Naive thymus-derived CD8-positive, alpha-beta T cell (primary cell): ENCODE measurements at regions not wholly inside any gene's neighbourhood (a gene's known extent, or its start where the extent isn't known, plus 50 kb on each side); places are given as distances from the start of the nearest gene placed in this dataset.

ENCODE experiments used
- ATAC-seq, 2 donors: fragments of 150-1000 bp; cut with Tn5 transposase in 1 of 2; sonication (Bioruptor Pico), chemical (Tn5 transposase) in 1 of 2; 1 replicate in 1 of 2; 2 replicates in 1 of 2; pipeline ENCODE4 v1.10.0; 2021; ENCODE audit warnings: mild to moderate bottlenecking in 2 of 2, moderate library complexity in 2 of 2
- POLR2A ChIA-PET: fragments of 350-600 bp; sonication (Branson Sonifier 250); formaldehyde crosslinking; loops from one replicate; lab custom pipeline; 2021; ENCODE audit warnings: antibody characterized with exemption; lab: Charles Lee
- DNase-seq, 10 donors: peaks; one replicate each; pipeline versions ENCODE4 v3.0.0 to v3.0.0-alpha.2; 2020 to 2022
- H3K27ac Mint-ChIP-seq, 10 donors: one replicate each; pipeline ENCODE4 v1.8.0; 2020 to 2022; ENCODE audit warnings: mild to moderate bottlenecking in 10 of 10, mixed read lengths in 10 of 10, moderate library complexity in 4 of 10, inconsistent platforms in 1 of 10
- H3K27me3 Mint-ChIP-seq, 5 donors: one replicate each; pipeline ENCODE4 v1.8.0; 2021 to 2022; ENCODE audit warnings: mixed read lengths in 5 of 5
- H3K36me3 Mint-ChIP-seq, 3 donors: one replicate each; pipeline ENCODE4 v1.8.0; 2020 to 2022; ENCODE audit warnings: mixed read lengths in 3 of 3, mild to moderate bottlenecking in 2 of 3, inconsistent platforms in 1 of 3
- H3K4me1 Mint-ChIP-seq, 4 donors: one replicate each; pipeline ENCODE4 v1.8.0; 2021 to 2022; ENCODE audit warnings: mixed read lengths in 4 of 4
- H3K4me3 Mint-ChIP-seq, 10 donors: one replicate each; pipeline ENCODE4 v1.8.0; 2020 to 2022; ENCODE audit warnings: mild to moderate bottlenecking in 10 of 10, mixed read lengths in 10 of 10, moderate library complexity in 6 of 10, inconsistent platforms in 1 of 10
- H3K9me3 Mint-ChIP-seq, 9 donors: one replicate each; pipeline ENCODE4 v1.8.0; 2020 to 2022; ENCODE audit warnings: mixed read lengths in 9 of 9, mild to moderate bottlenecking in 3 of 9, inconsistent platforms in 1 of 9, moderate library complexity in 1 of 9

DNA sequence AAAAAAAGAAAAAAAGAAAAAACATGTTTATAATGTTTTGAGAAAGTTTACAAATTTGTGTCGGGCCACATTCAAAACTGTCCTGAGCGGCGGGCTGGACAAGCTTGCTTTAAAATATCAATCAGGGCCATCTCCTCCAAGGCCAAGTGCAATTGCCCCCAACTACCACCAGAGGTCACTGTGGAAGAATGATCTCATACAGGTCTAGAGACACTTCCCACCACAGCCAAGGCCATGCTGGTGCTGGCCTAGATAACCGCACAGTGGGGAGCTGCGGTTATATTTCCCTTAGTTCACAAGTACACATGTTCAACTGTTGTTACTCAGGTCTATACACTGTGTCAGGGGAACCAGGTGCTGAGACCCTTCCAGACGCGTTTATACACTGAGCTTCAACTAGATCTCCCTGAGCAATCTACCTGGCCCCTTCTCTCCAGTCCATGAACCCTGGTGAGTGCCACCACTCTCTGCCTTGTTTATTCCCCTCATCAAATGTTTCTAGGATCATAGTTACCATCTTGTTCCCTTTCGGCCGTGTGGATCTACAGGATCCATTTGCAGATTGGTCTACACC is 83.8 kb upstream of the CCL2 start:
- Mint-ChIP-seq H3K27me3 (peaks cover 3 to 26% (median 6%) of the 10 kb centered on the region in 5 donors), H3K36me3 (no peaks in the 10 kb centered on the region), H3K9me3 (peaks cover 0 to 3% (median 0%) of the 10 kb centered on the region in 9 donors), H3K4me1 (peaks cover 0 to 6% (median under 1%) of the 10 kb centered on the region in 4 donors), H3K27ac (no peak overlapping the region), H3K4me3 (no peak overlapping the region)
- ATAC-seq (peak; percentile 58 to 61), DNase-seq (peak in 9 of 10 donors; percentile 10 to 70 (median 30))
- POLR2A ChIA-PET: no interaction called here

DNA sequence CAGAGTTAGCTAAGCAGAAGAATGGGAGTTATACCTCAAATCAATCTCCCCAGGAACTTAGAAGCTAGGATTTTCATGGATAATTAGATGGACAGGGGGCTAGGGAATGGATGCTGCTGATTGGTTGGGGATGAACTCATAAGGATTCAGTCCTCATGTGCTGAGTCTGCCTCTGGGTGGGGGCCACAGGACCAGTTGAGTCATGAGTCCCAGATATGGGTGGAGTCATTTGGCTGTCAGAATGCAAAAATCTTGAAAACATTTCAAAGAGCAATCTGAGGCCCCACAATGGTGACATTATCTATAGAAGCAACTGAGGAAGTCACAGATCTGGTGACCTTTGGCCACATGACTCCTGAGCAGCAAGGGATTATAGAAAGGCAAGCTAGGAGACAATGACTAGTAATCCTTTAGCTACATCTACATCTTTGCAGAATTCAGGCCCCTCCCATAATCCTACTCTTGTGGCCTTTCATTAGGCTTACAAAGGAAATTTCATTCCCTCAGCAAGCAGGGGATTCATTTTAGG is 82.6 kb upstream of the CCL2 start:
- Mint-ChIP-seq H3K36me3 (no peaks in the 10 kb centered on the region), H3K27ac (no peak overlapping the region), H3K27me3 (peaks cover 4 to 25% (median 8%) of the 10 kb centered on the region in 5 donors), H3K4me1 (peaks cover 0 to 6% (median 3%) of the 10 kb centered on the region in 4 donors), H3K9me3 (peaks cover 0 to 3% (median 0%) of the 10 kb centered on the region in 9 donors), H3K4me3 (no peak overlapping the region)
- no peak for ATAC-seq
- DNase-seq: no peak
- POLR2A ChIA-PET: no interaction called here

DNA sequence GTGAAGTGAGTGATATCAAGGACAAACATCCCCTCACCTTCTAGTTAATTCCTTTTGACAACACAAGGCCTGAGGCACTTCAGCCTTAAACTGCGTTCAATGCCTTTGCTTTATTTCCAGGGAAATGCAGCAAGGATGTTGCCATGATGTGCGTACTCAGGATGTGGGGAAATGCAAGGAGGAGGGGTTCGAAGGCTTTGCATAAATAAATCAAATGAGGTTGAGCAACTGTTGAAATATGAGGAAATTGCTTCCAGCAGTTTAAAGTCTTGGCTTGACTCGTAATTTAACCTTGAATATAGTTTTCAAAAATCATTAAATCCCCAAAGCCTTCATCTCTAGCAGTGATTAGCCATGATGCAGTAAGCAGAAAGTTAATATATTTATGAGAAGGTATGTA is 81.8 kb upstream of the CCL2 start:
- peaks cover 0 to 3% (median 0%) of the 10 kb centered on the region in 9 donors for H3K9me3 Mint-ChIP-seq
- no peak overlapping the region for H3K27ac Mint-ChIP-seq
- H3K36me3 Mint-ChIP-seq: no peaks in the 10 kb centered on the region
- H3K4me1 Mint-ChIP-seq: peaks cover 0 to 6% (median 3%) of the 10 kb centered on the region in 4 donors
- no peak for ATAC-seq
- H3K4me3 Mint-ChIP-seq: no peak overlapping the region
- POLR2A ChIA-PET: no interaction called here
- peaks cover 4 to 25% (median 8%) of the 10 kb centered on the region in 5 donors for H3K27me3 Mint-ChIP-seq
- no peak for DNase-seq

DNA sequence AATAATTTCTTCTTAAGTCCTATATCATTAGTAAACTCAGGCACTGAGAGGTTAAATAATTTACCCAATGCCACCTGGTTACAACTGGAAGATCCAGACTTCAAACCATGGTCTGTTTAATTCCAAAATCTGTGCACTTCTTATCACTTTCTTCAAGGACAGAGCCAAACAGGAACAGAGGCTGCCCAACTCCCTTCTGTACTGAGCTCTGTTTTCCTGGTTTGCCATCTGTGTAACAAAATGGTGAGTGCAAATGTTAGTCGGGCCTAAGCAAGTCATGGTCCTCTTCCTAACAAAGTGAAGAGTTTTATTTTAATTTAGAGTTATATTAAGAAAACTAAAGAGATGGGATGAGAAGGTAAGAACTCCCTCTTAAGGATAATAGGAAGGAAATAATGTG is 80.6 kb upstream of the CCL2 start:
- DNase-seq (no peak), ATAC-seq (no peak)
- Mint-ChIP-seq H3K9me3 (peaks cover 0 to 3% (median 0%) of the 10 kb centered on the region in 9 donors), H3K36me3 (no peaks in the 10 kb centered on the region), H3K27me3 (peaks cover 4 to 25% (median 7%) of the 10 kb centered on the region in 5 donors), H3K4me1 (peaks cover 0 to 6% (median 3%) of the 10 kb centered on the region in 4 donors), H3K4me3 (no peak overlapping the region), H3K27ac (no peak overlapping the region)
- POLR2A ChIA-PET: no interaction called here

DNA sequence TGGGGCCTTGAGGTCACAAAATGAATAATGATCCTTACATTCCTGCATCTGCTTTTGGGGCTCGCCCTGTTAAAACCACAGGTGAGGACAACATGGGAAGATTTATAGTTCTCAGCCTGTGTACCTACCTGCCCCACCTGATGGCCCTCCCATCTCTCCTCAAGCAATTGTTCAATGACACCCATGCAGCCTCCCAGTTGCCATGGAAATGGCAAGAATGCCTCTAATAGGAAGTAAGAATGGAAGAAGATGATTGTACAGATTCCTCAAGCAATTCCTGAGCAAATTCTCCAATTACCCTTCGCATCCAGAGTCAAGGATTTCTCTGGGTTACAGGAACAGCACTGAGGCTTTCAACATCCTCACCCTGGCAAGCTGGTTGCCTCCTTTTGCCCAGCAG is 78.6 kb upstream of the CCL2 start:
- no peak for ATAC-seq
- no peak for DNase-seq
- Mint-ChIP-seq H3K27ac (no peak overlapping the region), H3K36me3 (no peaks in the 10 kb centered on the region), H3K9me3 (peaks cover 0 to 3% (median 0%) of the 10 kb centered on the region in 9 donors), H3K4me1 (peaks cover 0 to 4% (median 3%) of the 10 kb centered on the region in 4 donors), H3K27me3 (peaks cover 2 to 25% (median 9%) of the 10 kb centered on the region in 5 donors), H3K4me3 (no peak overlapping the region)
- POLR2A ChIA-PET: no interaction called here

DNA sequence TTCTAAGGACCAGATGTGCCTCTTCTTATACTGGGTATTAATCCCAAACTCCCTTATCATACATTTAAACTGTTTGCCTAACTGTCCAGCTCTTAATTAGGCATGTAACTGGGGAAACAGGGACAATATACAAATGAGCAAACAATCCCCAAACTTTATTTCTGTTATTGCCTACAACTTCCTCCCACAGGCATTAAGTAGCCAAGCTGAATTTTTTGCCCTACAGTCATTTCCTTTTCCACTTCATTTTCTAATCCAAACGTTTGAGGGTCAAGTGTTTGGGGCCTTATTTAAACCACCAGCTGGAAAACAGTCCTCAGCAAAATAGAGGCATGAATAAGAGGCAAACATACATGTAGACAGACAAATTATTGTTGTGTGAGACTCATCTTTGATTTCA is 77.4 kb upstream of the CCL2 start:
- ATAC-seq (no peak), DNase-seq (no peak)
- POLR2A ChIA-PET: no interaction called here
- H3K4me3 Mint-ChIP-seq: no peak overlapping the region
- no peaks in the 10 kb centered on the region for H3K36me3 Mint-ChIP-seq
- H3K27me3 Mint-ChIP-seq: peaks cover 4 to 25% (median 9%) of the 10 kb centered on the region in 5 donors
- no peaks in the 10 kb centered on the region for H3K9me3 Mint-ChIP-seq
- H3K4me1 Mint-ChIP-seq: peaks cover 0 to 4% (median 0%) of the 10 kb centered on the region in 4 donors
- H3K27ac Mint-ChIP-seq: no peak overlapping the region

DNA sequence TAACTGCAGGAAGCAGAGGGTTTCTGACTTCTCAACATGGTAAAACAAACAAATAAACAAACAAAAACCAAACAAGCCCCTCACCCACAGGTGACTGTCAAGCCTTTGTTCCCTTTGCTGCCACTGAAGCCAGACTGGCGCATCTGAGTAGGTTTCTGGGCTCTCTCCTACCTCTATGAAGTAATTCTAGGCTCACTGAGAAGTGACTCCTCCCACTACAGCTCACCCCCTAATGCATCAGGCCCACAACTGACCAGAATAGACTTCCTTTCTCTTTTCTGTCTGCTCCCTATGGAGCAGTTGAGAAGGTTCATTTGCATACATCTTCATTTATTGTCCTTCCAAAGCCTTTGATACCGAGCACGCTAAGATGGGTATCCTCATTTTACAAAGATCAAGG is 77.0 kb upstream of the CCL2 start:
- no peaks in the 10 kb centered on the region for H3K36me3 Mint-ChIP-seq
- H3K9me3 Mint-ChIP-seq: no peaks in the 10 kb centered on the region
- H3K27ac Mint-ChIP-seq: no peak overlapping the region
- no peak overlapping the region for H3K4me3 Mint-ChIP-seq
- DNase-seq (no peak), ATAC-seq (no peak)
- POLR2A ChIA-PET: no interaction called here
- H3K4me1 Mint-ChIP-seq: peaks cover 0 to 4% (median 0%) of the 10 kb centered on the region in 4 donors
- H3K27me3 Mint-ChIP-seq: peaks cover 4 to 25% (median 9%) of the 10 kb centered on the region in 5 donors

DNA sequence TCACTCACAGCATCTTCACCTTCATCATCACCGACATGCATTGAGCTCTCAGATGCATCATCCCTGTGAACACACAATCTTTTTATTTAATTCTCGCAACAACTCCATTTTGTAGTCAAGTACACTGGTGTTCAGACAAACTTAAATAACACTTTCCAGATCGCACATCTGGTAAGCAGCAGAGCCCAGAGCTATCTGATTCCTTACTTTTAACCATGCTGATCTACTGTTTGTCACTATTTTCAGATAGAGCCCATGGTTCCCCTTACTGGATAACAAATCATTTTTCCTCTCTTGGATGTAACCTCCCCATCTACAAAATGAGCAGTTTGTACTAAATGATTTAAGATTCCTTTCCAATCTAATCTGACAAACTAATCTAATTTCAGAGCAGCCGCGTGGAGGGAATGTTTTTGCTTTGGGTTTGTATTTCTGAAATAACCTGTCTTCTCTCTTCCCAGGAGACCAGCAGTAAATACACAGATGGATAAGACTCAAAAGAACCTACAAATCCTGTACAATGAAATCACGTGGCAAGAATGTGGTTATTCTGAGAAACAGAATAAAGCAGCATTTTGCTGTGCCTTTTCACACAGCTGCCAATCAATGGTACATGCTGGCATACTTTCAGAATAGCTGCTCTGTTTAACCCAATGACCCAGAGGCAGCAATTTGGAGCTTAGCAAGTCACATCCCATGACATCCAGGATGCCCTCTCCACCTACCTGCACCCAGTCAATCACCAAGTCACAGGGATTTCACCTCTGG is 72.9 kb upstream of the CCL2 start:
- H3K4me1 Mint-ChIP-seq: no peaks in the 10 kb centered on the region
- no peak for ATAC-seq
- no peak overlapping the region for H3K27ac Mint-ChIP-seq
- no peak overlapping the region for H3K4me3 Mint-ChIP-seq
- H3K27me3 Mint-ChIP-seq: peaks cover 2 to 27% (median 9%) of the 10 kb centered on the region in 5 donors
- no peak for DNase-seq
- POLR2A ChIA-PET: no interaction called here
- no peaks in the 10 kb centered on the region for H3K9me3 Mint-ChIP-seq
- H3K36me3 Mint-ChIP-seq: no peaks in the 10 kb centered on the region

DNA sequence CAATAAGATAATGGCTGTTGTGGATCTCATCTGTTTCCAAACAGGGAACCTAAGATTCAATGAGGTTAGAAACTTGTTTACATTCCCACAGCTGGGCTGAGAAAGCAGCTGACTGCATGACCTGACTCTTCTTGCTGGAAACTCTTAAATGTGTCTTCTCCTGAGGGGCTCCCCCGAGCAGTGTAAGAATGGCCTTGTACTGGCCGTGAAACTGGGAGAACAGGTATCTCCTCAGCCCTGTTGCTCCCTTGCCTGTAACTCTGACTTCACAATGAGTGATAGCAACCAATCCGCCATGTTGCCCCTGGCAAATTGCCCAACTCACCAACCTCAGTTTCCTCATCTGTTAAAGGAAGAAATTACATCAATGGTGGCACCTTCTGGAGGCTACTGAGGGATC is 59.1 kb upstream of the CCL2 start:
- Mint-ChIP-seq H3K9me3 (no peaks in the 10 kb centered on the region), H3K27me3 (peaks cover 16 to 41% (median 20%) of the 10 kb centered on the region in 5 donors), H3K4me3 (no peak overlapping the region), H3K27ac (no peak overlapping the region), H3K36me3 (no peaks in the 10 kb centered on the region), H3K4me1 (peaks cover 2 to 10% (median 3%) of the 10 kb centered on the region in 4 donors)
- POLR2A ChIA-PET: no interaction called here
- ATAC-seq: no peak
- no peak for DNase-seq

DNA sequence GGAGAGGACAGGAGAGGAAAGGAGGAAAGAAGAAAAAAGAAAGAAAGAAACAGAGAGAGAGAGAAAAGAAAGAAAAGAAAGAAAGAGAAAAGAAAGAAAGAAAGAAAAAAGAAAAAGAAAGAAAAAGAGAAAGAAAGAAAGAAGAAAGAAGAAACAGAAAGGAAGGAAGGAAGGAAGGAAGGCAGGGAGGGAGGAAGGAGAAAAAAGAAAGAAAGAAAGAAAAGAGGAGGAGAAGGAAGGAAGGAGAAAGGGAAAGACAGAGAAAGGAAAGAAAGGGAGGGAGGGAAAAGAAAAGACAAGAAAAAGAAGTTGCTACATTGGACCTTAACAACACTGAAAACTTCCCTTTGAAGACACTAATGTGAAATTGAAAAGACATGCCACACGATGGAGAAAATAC is 56.6 kb upstream of the CCL2 start:
- POLR2A ChIA-PET: no interaction called here
- Mint-ChIP-seq H3K9me3 (no peaks in the 10 kb centered on the region), H3K27me3 (peaks cover 16 to 44% (median 20%) of the 10 kb centered on the region in 5 donors), H3K27ac (peak overlapping the region in 1 of 10 donors; percentile 83), H3K4me1 (peaks cover 2 to 10% (median 3%) of the 10 kb centered on the region in 4 donors), H3K36me3 (no peaks in the 10 kb centered on the region), H3K4me3 (no peak overlapping the region)
- DNase-seq (no peak), ATAC-seq (no peak)

DNA sequence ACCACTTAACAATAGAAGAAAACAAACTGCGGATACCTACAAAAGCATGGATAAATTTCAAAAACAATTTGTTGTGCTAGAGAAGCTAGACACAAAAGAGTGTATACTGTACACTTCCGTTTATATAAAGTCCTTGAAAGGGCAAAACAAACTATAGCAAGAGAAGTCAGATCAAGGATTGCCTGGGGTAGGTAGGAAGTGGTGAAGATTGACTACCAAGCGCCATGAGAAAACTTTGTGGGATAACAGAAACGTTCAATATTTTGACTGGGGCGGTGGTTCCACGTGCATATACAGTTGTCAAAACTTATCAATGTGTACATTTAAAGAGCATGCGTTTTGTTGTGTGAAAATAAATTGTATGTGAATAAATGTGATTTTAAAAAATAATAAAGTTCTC is 55.6 kb upstream of the CCL2 start:
- H3K27me3 Mint-ChIP-seq: peaks cover 14 to 42% (median 20%) of the 10 kb centered on the region in 5 donors
- ATAC-seq (no peak), DNase-seq (no peak)
- H3K27ac Mint-ChIP-seq: no peak overlapping the region
- H3K4me1 Mint-ChIP-seq: peaks cover 2 to 10% (median 3%) of the 10 kb centered on the region in 4 donors
- no peaks in the 10 kb centered on the region for H3K9me3 Mint-ChIP-seq
- H3K4me3 Mint-ChIP-seq: no peak overlapping the region
- H3K36me3 Mint-ChIP-seq: no peaks in the 10 kb centered on the region
- POLR2A ChIA-PET: no interaction called here

DNA sequence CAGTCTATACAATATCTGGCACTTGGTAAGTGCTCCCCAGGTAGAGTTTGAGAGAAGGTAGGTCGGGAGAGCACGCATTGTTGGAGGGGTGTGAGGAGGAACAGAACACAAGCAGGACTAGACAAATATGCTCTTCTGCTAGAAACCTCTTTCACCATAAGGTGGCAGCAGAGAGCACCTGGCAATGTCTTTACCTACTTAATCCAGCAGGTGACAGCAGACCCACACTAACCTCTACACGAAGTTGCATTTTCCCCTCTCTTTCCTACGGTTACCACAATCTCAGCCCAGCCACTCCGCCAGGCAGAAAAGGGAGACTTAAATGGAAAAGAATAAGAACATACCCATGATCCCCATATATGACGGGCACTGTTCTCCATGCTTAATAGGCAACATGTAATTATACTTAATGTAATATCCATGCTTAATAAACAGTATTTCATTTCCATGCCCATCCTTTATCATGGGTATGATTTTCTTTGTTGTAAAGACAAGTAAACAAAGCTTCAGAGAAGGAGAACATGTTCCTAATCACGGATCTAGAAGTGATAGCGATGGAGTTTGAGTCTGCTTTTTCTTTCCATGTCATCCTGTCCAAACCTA is 55.1 kb upstream of the CCL2 start:
- Mint-ChIP-seq H3K27me3 (peaks cover 14 to 42% (median 20%) of the 10 kb centered on the region in 5 donors), H3K4me3 (no peak overlapping the region), H3K4me1 (peaks cover 2 to 10% (median 3%) of the 10 kb centered on the region in 4 donors), H3K27ac (no peak overlapping the region), H3K9me3 (no peaks in the 10 kb centered on the region), H3K36me3 (no peaks in the 10 kb centered on the region)
- DNase-seq (peak; percentile 37 to 81 (median 67)), ATAC-seq (peak; percentile 83 to 84)
- POLR2A ChIA-PET: no interaction called here

DNA sequence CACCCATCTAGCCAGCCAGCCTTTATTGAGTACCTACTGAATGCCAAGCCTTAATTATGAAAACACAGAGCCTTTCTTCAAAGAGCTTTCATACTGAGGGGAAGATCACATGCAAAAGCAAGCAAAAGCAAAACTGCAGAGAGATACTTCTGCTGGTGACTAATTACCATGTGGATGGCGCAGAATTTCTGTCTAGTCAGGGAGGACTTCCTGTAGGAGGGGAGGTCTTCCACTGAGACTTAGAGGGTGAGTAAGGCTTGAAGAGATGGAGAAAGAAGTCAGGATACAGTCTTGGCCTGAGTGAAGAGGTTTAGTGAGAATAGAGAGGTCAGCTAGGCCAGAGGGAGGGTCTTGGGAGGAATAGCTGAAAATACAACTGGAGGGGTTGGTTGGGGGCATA is 53.9 kb upstream of the CCL2 start:
- Mint-ChIP-seq H3K4me1 (peaks cover 2 to 10% (median 3%) of the 10 kb centered on the region in 4 donors), H3K4me3 (no peak overlapping the region), H3K27ac (no peak overlapping the region), H3K9me3 (no peaks in the 10 kb centered on the region), H3K27me3 (peaks cover 8 to 37% (median 16%) of the 10 kb centered on the region in 5 donors), H3K36me3 (no peaks in the 10 kb centered on the region)
- DNase-seq: no peak
- POLR2A ChIA-PET: interaction anchor here (1.1 kb wide), 1 partner anchor 160 kb away, joined by 3 read pairs; no protein-coding TSS in a partner anchor
- ATAC-seq: no peak
